Activated T-cell treated with anti-CD3 and anti-CD28 coated beads, Interleukin-2, amount 50 U/mL, for 4 hours (primary cell): ENCODE measurements at regions not wholly inside any gene's neighbourhood (a gene's known extent, or its start where the extent isn't known, plus 50 kb on each side); places are given as distances from the start of the nearest gene placed in this dataset.

Source experiments
- ATAC-seq, 2 donors: fragments of 200-7000 bp; cut with Tn5 transposase; one replicate each; pipeline ENCODE4 v1.10.0; 2021
- DNase-seq: peaks from one replicate; pipeline ENCODE4 v3.0.0-alpha.2; 2020
- H3K27me3 Mint-ChIP-seq: one replicate; pipeline ENCODE4 v1.8.0; 2021; ENCODE audit warnings: low read depth, mixed read lengths
- H3K36me3 Mint-ChIP-seq: one replicate; pipeline ENCODE4 v1.8.0; 2022; ENCODE audit warnings: mixed read lengths; ENCODE audit not compliant: insufficient read depth
- H3K4me1 Mint-ChIP-seq: one replicate; pipeline ENCODE4 v1.8.0; 2021; ENCODE audit warnings: low read depth, mixed read lengths
- H3K4me3 Mint-ChIP-seq: one replicate; pipeline ENCODE4 v1.8.0; 2021; ENCODE audit warnings: mild to moderate bottlenecking, moderate library complexity, mixed read lengths
- H3K9me3 Mint-ChIP-seq: one replicate; pipeline ENCODE4 v1.8.0; 2021; ENCODE audit warnings: mixed read lengths

DNA sequence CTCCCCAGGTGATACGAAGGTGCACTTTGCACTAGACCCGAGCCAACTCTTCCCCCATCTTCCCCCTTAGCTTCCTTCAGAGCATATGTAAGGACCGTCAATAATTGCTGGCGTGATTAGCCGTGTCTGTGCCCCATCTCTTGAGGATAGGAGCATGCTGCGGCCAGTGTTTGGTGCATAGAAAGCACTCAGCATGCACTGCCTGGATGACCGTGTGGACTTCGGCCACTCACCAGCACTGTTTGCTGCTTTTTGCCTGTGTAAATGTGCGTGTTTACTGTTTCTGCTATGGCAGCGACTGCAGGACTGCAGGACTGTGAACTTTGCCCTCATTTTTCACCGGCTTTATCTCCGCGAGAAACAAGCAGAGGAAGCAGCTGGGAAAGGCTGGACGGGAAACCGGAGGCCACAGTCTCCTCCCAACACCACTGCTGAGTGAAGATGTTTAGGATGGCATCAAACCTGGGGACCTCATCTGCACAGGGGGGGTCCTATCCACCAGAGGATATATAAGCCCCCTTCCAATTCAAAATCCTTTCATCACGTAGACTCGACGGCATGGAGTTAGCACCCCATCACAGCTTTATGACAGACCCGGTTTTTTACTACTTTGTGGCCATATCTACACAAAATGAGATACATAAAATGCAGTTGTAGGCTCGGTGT is 150.6 kb upstream of the AFDN start:
- DNase-seq (no peak), ATAC-seq (no peak)
- Mint-ChIP-seq H3K9me3 (peaks cover 8% of the 10 kb centered on the region), H3K4me1 (peaks cover 7% of the 10 kb centered on the region), H3K36me3 (no peaks in the 10 kb centered on the region), H3K4me3 (no peak overlapping the region), H3K27me3 (peaks cover 54% of the 10 kb centered on the region)

- H3K9me3 Mint-ChIP-seq: peaks cover under 1% of the 10 kb centered on the region
- no peak overlapping the region for H3K4me3 Mint-ChIP-seq
- H3K4me1 Mint-ChIP-seq: peaks cover 7% of the 10 kb centered on the region
- H3K36me3 Mint-ChIP-seq: no peaks in the 10 kb centered on the region
- no peak for DNase-seq
- H3K27me3 Mint-ChIP-seq: peaks cover 61% of the 10 kb centered on the region
- no peak for ATAC-seq
These were observed 149.9 kb upstream of the AFDN start for GRCh38 chr6:167676666-167677421.

DNA sequence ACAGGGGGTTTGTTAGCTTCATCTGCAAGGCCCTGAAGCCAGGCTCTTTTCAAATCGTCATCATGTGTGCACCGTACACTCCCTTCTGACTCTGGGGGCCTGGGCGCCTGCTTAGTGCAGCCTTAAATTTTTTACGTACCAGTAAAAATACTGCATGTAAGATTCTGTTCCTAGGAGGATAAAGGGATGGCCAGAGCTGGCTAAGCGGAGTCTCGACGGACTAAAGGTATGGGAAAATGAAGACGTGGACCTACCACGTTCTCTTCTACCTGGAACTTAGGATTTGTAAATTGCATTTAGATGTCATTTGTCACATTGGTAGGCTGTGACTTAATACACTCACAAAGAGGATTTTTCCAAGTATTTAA is 149.3 kb upstream of the AFDN start:
- ATAC-seq: no peak
- Mint-ChIP-seq H3K9me3 (no peaks in the 10 kb centered on the region), H3K36me3 (no peaks in the 10 kb centered on the region), H3K4me3 (no peak overlapping the region), H3K27me3 (peaks cover 66% of the 10 kb centered on the region), H3K4me1 (peaks cover 7% of the 10 kb centered on the region)
- DNase-seq: no peak

GRCh38 chr6:167678102-167679101 is 148.3 kb upstream of the AFDN start:
- ATAC-seq (no peak), DNase-seq (no peak)
- H3K36me3 Mint-ChIP-seq: no peaks in the 10 kb centered on the region
- no peak overlapping the region for H3K4me3 Mint-ChIP-seq
- no peaks in the 10 kb centered on the region for H3K9me3 Mint-ChIP-seq
- peaks cover 74% of the 10 kb centered on the region for H3K27me3 Mint-ChIP-seq
- peaks cover 6% of the 10 kb centered on the region for H3K4me1 Mint-ChIP-seq

- H3K4me1 Mint-ChIP-seq: peaks cover 6% of the 10 kb centered on the region
- no peaks in the 10 kb centered on the region for H3K36me3 Mint-ChIP-seq
- H3K4me3 Mint-ChIP-seq: no peak overlapping the region
- H3K27me3 Mint-ChIP-seq: peaks cover 80% of the 10 kb centered on the region
- H3K9me3 Mint-ChIP-seq: no peaks in the 10 kb centered on the region
- ATAC-seq (no peak), DNase-seq (no peak)
These were observed 147.5 kb upstream of the AFDN start for GRCh38 chr6:167679122-167679736.

DNA sequence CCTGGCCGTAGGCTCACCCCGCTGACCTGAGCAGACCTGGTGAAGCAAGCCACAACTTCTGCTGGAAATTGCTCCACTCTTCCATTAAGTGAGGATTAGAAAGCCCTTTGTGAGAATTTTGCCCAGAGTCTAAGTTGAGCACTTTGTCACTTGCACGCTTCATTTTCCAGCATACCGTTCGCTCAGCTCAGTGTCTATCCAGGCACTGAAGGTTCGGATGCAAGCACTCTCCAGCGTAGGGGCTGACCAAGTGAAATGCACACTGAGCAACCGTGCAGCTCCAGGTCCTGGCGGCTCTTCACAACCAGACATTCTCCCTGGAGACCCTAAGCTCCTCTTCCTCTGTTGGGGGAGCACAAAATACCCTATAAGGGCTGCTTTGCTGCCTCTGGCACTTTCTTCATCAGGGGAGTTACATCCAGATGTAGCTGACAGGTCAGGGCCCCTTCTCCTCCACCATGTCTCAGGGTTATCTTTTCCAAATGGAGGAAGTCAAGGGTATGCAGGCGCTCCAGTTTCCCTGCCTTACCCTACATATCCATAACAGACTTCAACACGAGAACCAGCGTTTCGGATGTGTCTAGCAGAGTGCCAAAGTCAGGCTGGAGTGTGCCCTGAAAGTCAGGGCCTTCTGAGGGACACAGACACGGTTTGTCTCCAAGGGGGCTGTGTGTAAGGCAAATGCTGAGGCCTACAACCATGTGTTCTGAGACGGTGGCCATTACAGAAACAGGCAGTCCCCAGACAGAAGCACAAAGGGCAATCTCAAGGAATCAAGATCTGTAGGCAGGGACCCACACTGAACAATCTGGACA is 146.7 kb upstream of the AFDN start:
- H3K4me1 Mint-ChIP-seq: peaks cover 6% of the 10 kb centered on the region
- H3K27me3 Mint-ChIP-seq: peaks cover 83% of the 10 kb centered on the region
- H3K36me3 Mint-ChIP-seq: no peaks in the 10 kb centered on the region
- H3K9me3 Mint-ChIP-seq: no peaks in the 10 kb centered on the region
- no peak for ATAC-seq
- no peak overlapping the region for H3K4me3 Mint-ChIP-seq
- no peak for DNase-seq

DNA sequence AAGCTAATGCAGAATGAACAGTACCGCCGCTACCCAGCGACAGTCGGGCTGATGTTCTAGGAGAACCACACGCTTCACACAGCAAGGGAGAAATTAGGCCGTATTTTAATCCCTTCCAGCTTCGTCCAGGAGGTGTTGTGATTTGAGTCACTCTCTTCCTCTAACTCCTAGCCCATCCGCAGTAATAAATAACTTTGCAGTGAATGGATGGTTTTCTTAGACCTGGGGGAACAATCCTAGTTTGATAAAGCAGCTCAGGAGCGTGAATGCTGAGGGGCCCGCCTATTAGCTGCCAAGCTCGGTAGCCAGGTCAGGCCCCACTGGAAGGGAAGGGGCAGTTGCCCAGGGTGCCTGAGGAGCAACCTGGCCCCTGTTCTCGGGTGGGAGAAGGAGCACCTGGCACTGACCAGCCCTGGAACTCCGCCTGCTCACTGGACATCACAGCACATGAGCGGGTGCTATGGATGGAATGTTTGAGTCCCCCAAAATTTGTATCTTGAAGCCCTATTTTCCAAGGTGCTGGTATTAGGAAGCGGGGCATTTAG is 146.0 kb upstream of the AFDN start:
- ATAC-seq (no peak), DNase-seq (no peak)
- no peak overlapping the region for H3K4me3 Mint-ChIP-seq
- no peaks in the 10 kb centered on the region for H3K36me3 Mint-ChIP-seq
- peaks cover 6% of the 10 kb centered on the region for H3K4me1 Mint-ChIP-seq
- H3K27me3 Mint-ChIP-seq: peaks cover 83% of the 10 kb centered on the region
- no peaks in the 10 kb centered on the region for H3K9me3 Mint-ChIP-seq

DNA sequence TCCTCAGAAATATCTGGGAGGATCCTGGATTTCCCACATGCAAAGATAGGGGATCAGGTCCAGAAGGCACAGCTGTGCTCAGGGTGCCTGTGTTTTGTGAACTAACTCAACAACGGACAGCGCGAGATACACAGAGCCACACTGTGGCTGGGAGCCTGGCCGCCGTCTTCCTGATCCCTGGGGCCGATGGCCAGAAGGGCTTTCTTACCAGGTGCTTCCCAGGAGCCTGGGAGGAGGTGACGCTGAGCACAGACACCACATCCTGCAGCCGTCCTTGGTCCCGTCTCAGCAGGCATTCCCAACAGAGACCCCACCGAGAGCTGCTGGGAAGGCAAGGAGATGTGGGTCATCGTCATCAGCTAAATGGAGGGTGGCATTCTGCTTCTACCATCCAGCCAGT is 144.6 kb upstream of the AFDN start:
- Mint-ChIP-seq H3K9me3 (no peaks in the 10 kb centered on the region), H3K4me1 (peaks cover 6% of the 10 kb centered on the region), H3K36me3 (no peaks in the 10 kb centered on the region), H3K27me3 (peaks cover 81% of the 10 kb centered on the region), H3K4me3 (no peak overlapping the region)
- DNase-seq: no peak
- no peak for ATAC-seq

- H3K4me3 Mint-ChIP-seq: no peak overlapping the region
- peaks cover 6% of the 10 kb centered on the region for H3K4me1 Mint-ChIP-seq
These were observed 144.1 kb upstream of the AFDN start for GRCh38 chr6:167682546-167683027.

GRCh38 chr6:167683028-167683862 is 143.5 kb upstream of the AFDN start:
- ATAC-seq (no peak), DNase-seq (no peak)
- Mint-ChIP-seq H3K4me1 (peaks cover 4% of the 10 kb centered on the region), H3K36me3 (no peaks in the 10 kb centered on the region), H3K4me3 (no peak overlapping the region), H3K27me3 (peaks cover 72% of the 10 kb centered on the region), H3K9me3 (no peaks in the 10 kb centered on the region)

More at GRCh38 chr6:167682546-167683027, 144.1 kb upstream of the AFDN start:
- no peak for ATAC-seq
- H3K36me3 Mint-ChIP-seq: no peaks in the 10 kb centered on the region
- peaks cover 77% of the 10 kb centered on the region for H3K27me3 Mint-ChIP-seq
- DNase-seq: no peak
- H3K9me3 Mint-ChIP-seq: no peaks in the 10 kb centered on the region

DNA sequence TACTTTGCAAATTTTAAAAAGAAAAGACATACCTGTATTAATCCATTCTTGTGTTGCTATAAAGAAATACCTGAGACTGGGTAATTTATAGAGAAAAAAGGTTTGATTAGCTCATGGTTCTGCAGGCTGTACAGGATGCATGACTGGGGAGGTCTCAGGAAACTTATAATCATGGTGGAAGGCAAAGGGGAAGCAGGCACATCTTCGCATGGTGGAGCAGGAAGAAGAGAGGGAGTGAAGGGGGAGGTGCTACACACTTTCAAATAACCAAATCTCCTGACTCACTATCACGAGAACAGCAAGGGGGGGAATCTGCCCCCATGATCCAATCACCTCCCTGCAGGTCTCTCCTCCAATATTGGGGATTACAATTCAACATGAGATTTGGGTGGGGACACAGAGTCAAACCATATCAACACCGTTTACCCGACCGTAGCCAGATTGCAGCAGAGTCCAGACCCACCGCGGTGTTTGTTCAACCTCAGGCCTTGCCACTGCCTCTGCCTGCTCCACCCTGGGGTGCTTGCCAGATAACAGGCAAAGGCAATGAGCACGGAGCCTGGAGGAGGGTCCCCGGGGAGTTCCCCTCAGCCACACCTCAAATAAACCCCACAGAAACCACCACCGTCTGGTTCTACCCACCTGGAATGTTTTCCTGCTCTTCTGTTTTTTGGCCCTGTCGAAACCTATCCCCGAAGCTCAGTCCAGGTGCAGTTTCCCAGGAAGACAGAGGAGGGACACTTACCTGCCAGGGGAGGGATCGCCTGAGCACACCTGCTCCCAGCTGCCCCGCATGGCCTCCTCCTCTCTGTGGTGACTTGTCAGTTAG is 142.2 kb upstream of the AFDN start:
- no peaks in the 10 kb centered on the region for H3K9me3 Mint-ChIP-seq
- no peaks in the 10 kb centered on the region for H3K4me1 Mint-ChIP-seq
- H3K27me3 Mint-ChIP-seq: peaks cover 62% of the 10 kb centered on the region
- H3K4me3 Mint-ChIP-seq: no peak overlapping the region
- ATAC-seq: no peak
- H3K36me3 Mint-ChIP-seq: no peaks in the 10 kb centered on the region
- DNase-seq: no peak

- H3K4me1 Mint-ChIP-seq: no peaks in the 10 kb centered on the region
- H3K36me3 Mint-ChIP-seq: no peaks in the 10 kb centered on the region
- ATAC-seq (no peak), DNase-seq (no peak)
- peaks cover 59% of the 10 kb centered on the region for H3K27me3 Mint-ChIP-seq
- no peaks in the 10 kb centered on the region for H3K9me3 Mint-ChIP-seq
- no peak overlapping the region for H3K4me3 Mint-ChIP-seq
These were observed 141.1 kb upstream of the AFDN start for GRCh38 chr6:167685654-167686053.
